ENCODE measurements at regions not wholly inside any gene's neighbourhood (a gene's known extent, or its start where the extent isn't known, plus 50 kb on each side); places are given as distances from the start of the nearest gene placed in this dataset.

DNA sequence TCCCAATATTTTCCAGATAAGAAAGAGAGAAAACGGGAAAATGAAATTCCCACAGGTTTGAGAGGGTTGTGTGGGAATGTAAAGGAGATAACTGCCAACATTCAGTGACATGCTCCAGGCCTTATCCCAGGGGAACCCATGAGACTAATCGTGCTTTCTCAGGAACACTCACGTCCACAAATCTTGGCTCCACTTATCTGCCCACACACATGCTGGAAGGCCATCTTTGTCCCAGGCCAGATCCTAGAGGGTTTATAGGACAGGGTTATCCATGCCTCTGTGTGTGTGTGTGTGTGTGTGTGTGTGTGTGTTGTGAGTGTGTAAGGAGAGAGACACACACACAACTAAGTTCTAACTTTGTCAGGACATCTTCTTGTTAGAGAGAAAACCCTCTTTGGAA lies 182.2 kb upstream of the E2F7 start:
- no peaks in the 10 kb centered on the region for H3K9me3 Mint-ChIP-seq
- H3K36me3 Mint-ChIP-seq (ENCODE audit: low read depth), result no peaks in the 10 kb centered on the region
- H3K27ac Mint-ChIP-seq, result no peak overlapping the region
- no peaks in the 10 kb centered on the region for H3K27me3 Mint-ChIP-seq
- H3K4me1 Mint-ChIP-seq, result no peaks in the 10 kb centered on the region
- ATAC-seq (replicated peaks), result no peak
- H3K4me3 Mint-ChIP-seq, result no peak overlapping the region

DNA sequence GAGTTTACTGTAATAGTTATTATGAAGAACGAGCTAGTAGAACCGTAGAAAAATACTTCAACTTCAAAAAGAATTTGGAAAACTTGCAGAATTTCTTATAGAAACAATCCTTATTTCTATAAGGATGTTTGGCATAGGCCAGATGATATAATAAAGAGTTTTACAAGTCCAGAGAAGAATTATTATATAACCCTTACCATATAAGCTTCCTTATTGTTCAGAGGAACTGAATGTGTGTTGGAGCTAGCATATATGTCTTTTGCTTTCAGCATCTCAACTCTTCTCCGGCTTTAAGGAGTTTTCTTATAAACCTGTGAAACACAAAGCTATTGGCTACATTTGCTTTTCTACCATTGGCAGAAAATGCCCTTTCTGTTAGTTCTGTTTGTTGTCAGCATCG lies 178.0 kb upstream of the E2F7 start:
- Mint-ChIP-seq H3K4me1 (no peaks in the 10 kb centered on the region), H3K9me3 (peaks cover 5% of the 10 kb centered on the region), H3K27me3 (no peaks in the 10 kb centered on the region), H3K36me3 (ENCODE audit: low read depth) (no peaks in the 10 kb centered on the region), H3K27ac (no peak overlapping the region), H3K4me3 (no peak overlapping the region)
- no peak for ATAC-seq (replicated peaks)

DNA sequence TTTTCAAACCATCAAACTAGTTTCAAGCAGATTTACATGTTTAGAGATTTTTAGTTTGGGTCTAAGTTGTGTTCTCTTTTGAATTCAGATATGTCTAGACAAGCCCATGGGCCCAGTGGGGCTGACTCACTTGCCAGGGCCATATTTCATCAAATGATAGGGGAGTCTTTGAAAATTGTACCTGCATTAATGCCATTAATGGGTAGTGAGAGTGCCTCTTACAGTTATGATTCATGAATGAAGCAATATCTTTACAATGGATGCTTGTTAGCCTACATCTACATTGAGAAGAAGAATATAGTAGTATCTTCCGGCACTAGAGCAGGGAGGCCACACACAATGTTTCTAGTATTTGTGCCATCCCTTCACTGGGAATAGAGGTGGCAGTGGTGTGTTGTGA lies 174.2 kb upstream of the E2F7 start:
- Mint-ChIP-seq H3K4me3 (no peak overlapping the region), H3K36me3 (ENCODE audit: low read depth) (no peaks in the 10 kb centered on the region), H3K27me3 (no peaks in the 10 kb centered on the region), H3K27ac (no peak overlapping the region), H3K4me1 (no peaks in the 10 kb centered on the region), H3K9me3 (peaks cover 9% of the 10 kb centered on the region)
- no peak for ATAC-seq (replicated peaks)

DNA sequence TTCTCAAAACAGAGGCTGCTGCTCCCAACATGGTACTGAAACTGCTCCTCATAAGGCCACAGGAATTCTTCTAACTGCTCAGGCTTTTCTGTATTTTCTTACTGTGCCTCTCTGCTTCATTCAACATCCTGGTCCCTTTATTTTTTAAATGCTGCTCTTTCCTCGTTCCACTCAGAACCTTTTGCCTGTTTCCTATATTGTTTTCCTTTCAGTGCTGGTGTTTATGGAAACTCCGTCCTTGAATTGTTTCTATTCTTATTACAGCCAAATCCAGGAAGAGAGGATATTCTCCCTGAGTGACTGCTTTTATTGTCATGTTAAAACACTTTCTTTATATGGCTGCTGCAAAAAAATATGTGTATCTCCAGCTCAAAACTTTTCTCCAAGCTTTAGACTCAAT lies 173.0 kb upstream of the E2F7 start:
- no peaks in the 10 kb centered on the region for H3K27me3 Mint-ChIP-seq
- H3K4me3 Mint-ChIP-seq, result no peak overlapping the region
- no peaks in the 10 kb centered on the region for H3K4me1 Mint-ChIP-seq
- peaks cover 9% of the 10 kb centered on the region for H3K9me3 Mint-ChIP-seq
- no peak for ATAC-seq (replicated peaks)
- H3K27ac Mint-ChIP-seq, result no peak overlapping the region
- no peaks in the 10 kb centered on the region for H3K36me3 Mint-ChIP-seq (ENCODE audit: low read depth)

DNA sequence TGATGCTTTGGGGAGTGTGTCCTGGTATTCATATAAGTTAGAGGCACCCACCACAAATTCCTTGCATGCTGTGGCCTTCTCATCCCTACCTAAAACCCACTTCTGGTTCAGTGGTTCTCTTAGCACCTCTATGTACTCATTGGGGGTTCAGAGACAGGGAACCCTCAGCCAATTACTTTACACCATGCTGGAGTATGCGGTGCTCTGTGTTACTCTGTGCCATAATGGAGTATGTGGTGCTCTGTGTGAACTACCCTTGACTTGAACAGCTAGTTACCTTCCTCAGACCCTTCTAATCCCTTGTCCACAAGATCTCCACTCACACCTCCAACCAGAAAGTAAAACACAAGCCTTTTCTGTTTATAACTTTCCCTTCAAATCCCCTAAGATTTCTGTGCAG lies 172.5 kb upstream of the E2F7 start:
- peaks cover 9% of the 10 kb centered on the region for H3K9me3 Mint-ChIP-seq
- no peaks in the 10 kb centered on the region for H3K36me3 Mint-ChIP-seq (ENCODE audit: low read depth)
- no peak overlapping the region for H3K27ac Mint-ChIP-seq
- no peak for ATAC-seq (replicated peaks)
- H3K4me3 Mint-ChIP-seq, result no peak overlapping the region
- no peaks in the 10 kb centered on the region for H3K27me3 Mint-ChIP-seq
- no peaks in the 10 kb centered on the region for H3K4me1 Mint-ChIP-seq

DNA sequence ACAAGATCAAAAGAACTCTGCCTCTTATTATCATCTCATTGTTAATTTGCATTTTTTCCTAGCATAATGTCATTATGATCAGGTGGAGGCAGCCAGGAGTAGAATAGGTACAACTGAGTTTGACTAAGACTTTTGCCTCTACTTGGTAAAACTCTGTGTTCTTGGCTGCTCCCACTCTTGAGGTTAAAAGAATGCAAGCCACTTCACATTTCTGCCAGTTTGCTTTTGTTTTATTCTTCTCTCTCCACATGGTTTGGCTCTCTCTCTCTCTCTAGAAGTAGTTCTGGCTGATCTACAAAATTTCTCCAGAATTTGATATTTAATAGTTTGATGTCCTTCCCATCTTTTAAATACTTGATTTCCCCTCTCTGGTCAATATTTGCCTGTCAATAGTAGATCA lies 170.7 kb upstream of the E2F7 start:
- Mint-ChIP-seq H3K36me3 (ENCODE audit: low read depth) (no peaks in the 10 kb centered on the region), H3K9me3 (peaks cover 9% of the 10 kb centered on the region), H3K27ac (no peak overlapping the region), H3K4me3 (no peak overlapping the region), H3K27me3 (no peaks in the 10 kb centered on the region), H3K4me1 (no peaks in the 10 kb centered on the region)
- no peak for ATAC-seq (replicated peaks)

DNA sequence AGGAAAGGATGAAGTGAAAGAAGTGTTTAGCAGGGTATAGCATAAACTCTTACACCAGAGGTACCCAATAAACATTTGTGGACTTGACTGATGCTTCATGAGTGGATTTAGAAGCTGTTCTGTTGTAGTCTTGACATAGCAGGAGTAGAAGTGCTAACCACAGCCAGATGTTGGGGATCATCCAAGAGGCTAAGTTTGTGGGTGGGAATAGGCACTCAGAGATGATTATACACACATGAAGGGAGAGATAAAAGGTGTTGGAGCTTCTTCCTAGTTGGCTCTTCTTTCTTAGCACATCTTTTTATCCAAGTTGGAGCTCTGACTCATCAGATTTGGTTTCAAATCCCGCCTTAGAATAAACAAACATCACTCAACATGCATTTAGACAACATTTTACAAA lies 166.7 kb upstream of the E2F7 start:
- Mint-ChIP-seq H3K9me3 (no peaks in the 10 kb centered on the region), H3K36me3 (ENCODE audit: low read depth) (no peaks in the 10 kb centered on the region), H3K27me3 (no peaks in the 10 kb centered on the region), H3K4me3 (no peak overlapping the region), H3K27ac (no peak overlapping the region), H3K4me1 (no peaks in the 10 kb centered on the region)
- ATAC-seq (replicated peaks), result no peak

DNA sequence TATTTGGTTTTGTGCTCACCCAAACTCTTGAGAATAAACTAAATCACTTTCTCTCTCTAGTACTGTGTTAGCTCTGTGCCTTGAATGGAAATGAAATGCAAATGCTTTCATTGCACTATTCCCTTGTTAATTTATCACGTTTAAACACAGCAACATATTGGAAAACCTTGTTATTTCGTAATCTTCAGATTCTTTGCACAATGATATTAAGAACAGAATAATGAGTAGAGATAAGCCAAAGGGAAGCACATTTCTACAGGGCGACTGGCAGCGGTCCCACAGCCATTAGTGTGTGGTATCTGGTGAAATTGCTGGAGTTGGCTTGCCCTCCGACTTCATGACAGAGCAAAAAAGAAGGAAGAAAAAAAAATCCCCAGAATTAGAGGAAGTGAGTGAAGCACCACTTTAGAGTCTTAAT lies 166.1 kb upstream of the E2F7 start:
- Mint-ChIP-seq H3K36me3 (ENCODE audit: low read depth) (no peaks in the 10 kb centered on the region), H3K4me1 (no peaks in the 10 kb centered on the region), H3K4me3 (no peak overlapping the region), H3K9me3 (no peaks in the 10 kb centered on the region), H3K27ac (no peak overlapping the region), H3K27me3 (no peaks in the 10 kb centered on the region)
- ATAC-seq (replicated peaks), result no peak

DNA sequence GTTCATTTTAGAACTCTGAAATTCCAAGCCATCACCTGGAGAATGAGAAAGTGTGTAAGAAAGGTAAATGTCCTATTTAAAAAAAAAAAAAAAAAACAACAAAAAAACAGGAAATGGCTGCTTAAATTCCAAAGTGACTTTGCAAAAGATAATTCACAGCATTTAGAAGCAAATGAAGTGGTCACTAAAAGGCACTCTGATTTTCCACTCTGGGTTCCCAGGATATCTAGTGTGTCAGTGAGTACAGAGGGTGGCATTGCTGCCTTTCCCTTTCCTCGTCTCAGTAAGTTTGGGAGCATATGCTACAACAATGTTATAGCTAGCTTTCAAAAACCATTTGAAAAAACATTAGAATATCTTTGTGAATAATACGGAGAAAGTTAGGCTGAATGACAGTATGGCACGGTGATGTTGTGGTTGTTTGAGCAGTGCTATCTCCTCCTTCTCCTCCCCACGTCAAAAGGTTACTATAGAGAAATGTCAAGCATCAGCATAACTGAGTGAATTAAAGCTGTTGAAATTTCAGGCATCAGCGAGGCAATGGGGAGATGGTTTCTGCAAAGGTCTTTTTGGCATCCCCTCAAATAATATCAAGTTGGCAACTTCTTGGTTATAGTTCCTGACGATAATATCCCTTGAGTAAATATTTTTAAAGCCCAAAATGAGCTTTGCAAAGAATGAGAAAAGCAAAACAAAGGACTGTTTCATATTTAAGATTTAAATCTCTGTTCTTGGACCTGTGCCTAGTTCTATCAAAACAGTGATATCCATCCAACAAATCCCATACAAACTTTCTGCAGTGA lies 164.5 kb upstream of the E2F7 start:
- H3K27ac Mint-ChIP-seq, result no peak overlapping the region
- ATAC-seq (replicated peaks), result no peak
- H3K4me1 Mint-ChIP-seq, result no peaks in the 10 kb centered on the region
- no peaks in the 10 kb centered on the region for H3K9me3 Mint-ChIP-seq
- no peak overlapping the region for H3K4me3 Mint-ChIP-seq
- H3K27me3 Mint-ChIP-seq, result no peaks in the 10 kb centered on the region
- H3K36me3 Mint-ChIP-seq (ENCODE audit: low read depth), result no peaks in the 10 kb centered on the region

DNA sequence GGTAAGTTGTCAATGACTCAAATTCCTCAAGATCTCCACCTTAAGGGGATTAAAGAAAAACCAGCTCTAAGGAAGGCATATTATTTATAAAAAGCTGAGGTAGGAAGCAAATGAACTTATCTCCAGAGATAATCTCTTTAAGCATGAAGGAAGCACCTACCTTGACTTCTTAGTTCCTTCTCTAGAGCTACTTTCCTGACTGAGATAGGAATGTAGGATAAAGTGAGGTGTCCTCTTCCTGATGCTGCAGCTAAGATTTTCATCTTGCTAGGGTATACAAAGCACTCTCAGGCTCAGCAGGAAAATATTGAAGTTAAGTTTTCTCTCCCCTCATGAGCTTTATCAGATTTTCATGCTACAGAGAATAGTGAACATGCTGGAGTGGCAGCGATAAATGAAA lies 163.0 kb upstream of the E2F7 start:
- Mint-ChIP-seq H3K27me3 (no peaks in the 10 kb centered on the region), H3K27ac (no peak overlapping the region), H3K9me3 (no peaks in the 10 kb centered on the region), H3K4me1 (no peaks in the 10 kb centered on the region), H3K4me3 (no peak overlapping the region), H3K36me3 (ENCODE audit: low read depth) (no peaks in the 10 kb centered on the region)
- no peak for ATAC-seq (replicated peaks)

DNA sequence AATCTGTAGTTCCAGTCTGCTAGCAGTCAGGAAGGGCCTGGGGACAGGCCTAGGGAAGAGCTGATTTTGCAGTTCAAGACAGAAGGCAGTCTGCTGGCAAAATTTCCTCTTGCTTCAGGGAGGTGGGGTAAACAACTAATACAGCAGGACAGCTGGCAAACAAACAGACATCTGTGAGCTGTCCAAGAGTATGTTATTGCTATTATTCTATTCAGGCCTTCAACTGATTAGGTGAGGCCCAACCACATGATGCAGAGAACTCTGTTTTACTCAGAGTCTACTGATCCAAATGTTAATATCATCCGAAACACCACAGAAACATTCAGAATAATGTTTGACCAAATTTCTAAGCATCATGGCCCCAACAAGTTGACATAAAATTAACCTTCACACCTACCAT lies 161.0 kb upstream of the E2F7 start:
- Mint-ChIP-seq H3K4me3 (no peak overlapping the region), H3K27ac (no peak overlapping the region), H3K9me3 (no peaks in the 10 kb centered on the region), H3K36me3 (ENCODE audit: low read depth) (no peaks in the 10 kb centered on the region), H3K4me1 (no peaks in the 10 kb centered on the region), H3K27me3 (no peaks in the 10 kb centered on the region)
- ATAC-seq (replicated peaks), result no peak

DNA sequence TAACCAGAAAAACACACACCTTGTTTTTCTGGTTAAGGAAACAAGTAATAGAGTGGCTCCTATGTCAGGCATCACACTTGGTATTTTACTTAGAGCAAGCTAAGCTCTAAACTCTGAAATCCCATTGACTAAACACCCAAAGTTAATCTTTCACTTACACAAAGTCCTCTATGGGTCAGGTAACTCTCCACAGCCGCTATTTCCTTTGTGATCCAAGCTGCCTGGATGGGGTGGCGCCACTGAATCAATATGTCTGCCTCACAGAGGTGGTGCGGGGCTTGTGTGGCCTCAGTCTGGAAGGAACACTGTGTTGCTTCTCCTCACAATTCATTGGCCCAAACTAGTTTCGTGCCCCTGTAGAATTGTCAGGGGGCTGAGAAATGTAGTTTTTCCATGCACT lies 160.0 kb upstream of the E2F7 start:
- H3K36me3 Mint-ChIP-seq (ENCODE audit: low read depth), result no peaks in the 10 kb centered on the region
- no peak overlapping the region for H3K4me3 Mint-ChIP-seq
- no peaks in the 10 kb centered on the region for H3K4me1 Mint-ChIP-seq
- H3K27me3 Mint-ChIP-seq, result no peaks in the 10 kb centered on the region
- ATAC-seq (replicated peaks), result no peak
- no peak overlapping the region for H3K27ac Mint-ChIP-seq
- H3K9me3 Mint-ChIP-seq, result no peaks in the 10 kb centered on the region

DNA sequence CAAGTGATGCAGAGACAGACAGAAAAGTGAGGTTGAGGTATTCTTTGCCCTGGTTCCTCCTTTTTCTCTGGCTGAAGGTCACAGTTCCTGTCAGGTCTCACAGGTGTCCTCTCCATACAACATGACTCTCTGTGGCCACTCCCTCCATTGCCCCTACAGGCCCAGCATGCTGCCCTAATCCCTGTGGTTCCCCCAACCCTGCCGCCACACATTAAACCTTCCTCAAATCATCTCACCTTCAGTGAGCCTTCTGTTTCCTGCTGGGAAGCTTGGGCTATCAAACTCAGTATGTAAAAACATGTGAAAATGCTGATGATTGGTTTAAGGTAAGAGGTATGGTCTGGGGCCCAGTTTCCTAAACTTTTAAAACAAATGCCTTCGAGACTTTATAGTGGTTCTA lies 159.0 kb upstream of the E2F7 start:
- Mint-ChIP-seq H3K9me3 (no peaks in the 10 kb centered on the region), H3K27ac (no peak overlapping the region), H3K4me1 (no peaks in the 10 kb centered on the region), H3K27me3 (no peaks in the 10 kb centered on the region), H3K4me3 (no peak overlapping the region), H3K36me3 (ENCODE audit: low read depth) (no peaks in the 10 kb centered on the region)
- ATAC-seq (replicated peaks), result no peak

DNA sequence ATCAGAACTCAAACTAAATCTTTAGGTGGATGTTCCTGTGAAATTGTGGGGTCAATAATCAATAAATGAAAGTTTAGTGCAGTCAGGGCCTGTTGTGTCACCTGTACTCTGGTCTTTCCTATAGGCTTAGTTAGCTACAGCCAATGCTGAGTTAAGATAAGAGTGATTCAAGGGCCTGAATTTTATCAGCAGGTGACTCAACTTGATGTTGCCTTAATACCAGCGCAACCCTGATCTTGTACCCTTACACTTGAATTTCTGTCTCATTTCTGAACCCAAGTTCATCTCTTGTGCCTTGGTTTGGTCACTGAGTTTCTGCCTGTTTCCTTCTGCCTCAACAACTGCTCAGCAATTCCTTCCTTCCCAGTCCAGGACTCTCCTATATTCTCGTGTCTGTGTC lies 157.0 kb upstream of the E2F7 start:
- H3K27me3 Mint-ChIP-seq, result no peaks in the 10 kb centered on the region
- no peak overlapping the region for H3K4me3 Mint-ChIP-seq
- H3K36me3 Mint-ChIP-seq (ENCODE audit: low read depth), result no peaks in the 10 kb centered on the region
- H3K27ac Mint-ChIP-seq, result no peak overlapping the region
- H3K9me3 Mint-ChIP-seq, result no peaks in the 10 kb centered on the region
- H3K4me1 Mint-ChIP-seq, result no peaks in the 10 kb centered on the region
- ATAC-seq (replicated peaks), result no peak

DNA sequence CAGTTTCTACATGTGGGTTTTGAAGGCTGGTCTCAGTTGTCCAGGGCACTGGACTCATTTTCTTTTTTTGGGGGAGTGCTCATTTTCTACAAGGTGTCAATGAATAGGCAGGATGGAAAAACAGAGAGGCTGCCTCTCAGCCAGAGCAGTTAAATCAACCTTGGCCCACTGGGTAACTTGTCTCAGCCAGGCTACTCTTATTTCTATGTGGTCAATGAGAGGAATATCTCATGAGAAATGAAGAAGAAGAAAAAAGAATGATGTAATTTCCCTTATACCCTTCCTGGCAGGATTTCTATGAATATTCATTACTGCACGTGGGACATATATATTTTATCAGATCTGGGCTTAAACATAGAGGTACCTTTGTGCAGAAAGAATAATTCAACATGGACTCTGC lies 155.2 kb upstream of the E2F7 start:
- Mint-ChIP-seq H3K36me3 (ENCODE audit: low read depth) (no peaks in the 10 kb centered on the region), H3K4me3 (no peak overlapping the region), H3K9me3 (no peaks in the 10 kb centered on the region), H3K27me3 (no peaks in the 10 kb centered on the region), H3K4me1 (no peaks in the 10 kb centered on the region), H3K27ac (no peak overlapping the region)
- ATAC-seq (replicated peaks), result no peak

DNA sequence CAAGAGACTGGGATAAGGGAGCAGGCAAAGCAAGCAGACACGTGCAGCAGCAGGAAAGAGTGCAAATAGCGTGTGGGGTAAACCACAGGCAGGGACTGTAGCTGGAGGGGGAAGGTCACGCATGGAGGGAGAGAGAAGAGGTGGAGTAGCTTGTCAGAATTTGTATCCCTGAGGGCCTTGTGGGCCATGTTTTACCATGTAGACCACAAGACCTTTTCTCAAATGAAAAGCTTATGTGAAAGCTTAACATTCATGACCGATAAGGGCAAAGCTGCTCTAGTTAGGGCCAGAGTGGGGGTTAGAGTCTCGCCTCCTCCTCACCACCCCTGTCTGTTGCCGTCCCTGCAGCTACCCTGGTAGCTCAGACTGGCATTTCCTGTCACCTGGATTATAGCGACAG lies 152.9 kb upstream of the E2F7 start:
- Mint-ChIP-seq H3K27me3 (no peaks in the 10 kb centered on the region), H3K4me3 (no peak overlapping the region), H3K9me3 (no peaks in the 10 kb centered on the region), H3K36me3 (ENCODE audit: low read depth) (no peaks in the 10 kb centered on the region), H3K27ac (no peak overlapping the region), H3K4me1 (no peaks in the 10 kb centered on the region)
- ATAC-seq (replicated peaks), result no peak

Measured in activated T-helper 17 cell treated with anti-CD3 and anti-CD28 coated beads, Interleukin-2, amount 50 U/mL, for 72 hours (primary cell).